ENCODE measurements at regions not wholly inside any gene's neighbourhood (a gene's known extent, or its start where the extent isn't known, plus 50 kb on each side); places are given as distances from the start of the nearest gene placed in this dataset.
"Not testable (repeated sequence)": the region's sequence is repeated elsewhere in the genome, so short reads cannot be mapped to it uniquely, and the experiment has no call there.

DNA sequence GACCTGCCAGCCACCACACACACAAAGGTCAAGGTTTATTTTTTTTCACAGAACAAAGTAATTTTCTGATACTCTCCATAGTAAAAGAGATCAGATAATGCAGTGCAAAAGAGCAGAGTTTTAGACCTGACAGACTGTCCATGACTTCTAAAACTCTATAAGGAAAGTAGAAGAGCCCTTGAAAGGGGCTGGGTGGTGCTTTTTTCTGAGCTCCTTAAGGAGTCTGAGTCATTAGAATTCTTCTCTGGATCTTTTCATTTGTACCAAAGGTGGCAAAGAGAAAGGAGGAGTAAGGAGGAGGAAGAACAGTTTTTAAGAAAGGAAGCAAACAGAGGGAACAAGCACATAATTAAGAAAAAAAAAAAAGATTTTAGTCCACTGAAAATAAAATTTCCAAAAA lies 1463.4 kb downstream of the KHDRBS2 start:
- not testable (repeated sequence) for TF ChIP-seq CTCF (IDR thresholded peaks at IDR 0.05); ZFX (IDR thresholded peaks at IDR 0.05; ENCODE audit: borderline replicate concordance)

Data from 22Rv1 (cell line).